GM19463 (cell line): ENCODE measurements at regions not wholly inside any gene's neighbourhood (a gene's known extent, or its start where the extent isn't known, plus 50 kb on each side); places are given as distances from the start of the nearest gene placed in this dataset.

Experiments
- ATAC-seq: cut with Tn5 transposase; IDR thresholded peaks from one replicate; pipeline ENCODE4 v1.9.1; 2021; ENCODE audit warnings: mild to moderate bottlenecking, moderate library complexity; ENCODE audit not compliant: unreplicated experiment

GRCh38 chr9:120151149-120151548 lies 428.8 kb downstream of the CDK5RAP2 start:
- ATAC-seq = no peak

DNA sequence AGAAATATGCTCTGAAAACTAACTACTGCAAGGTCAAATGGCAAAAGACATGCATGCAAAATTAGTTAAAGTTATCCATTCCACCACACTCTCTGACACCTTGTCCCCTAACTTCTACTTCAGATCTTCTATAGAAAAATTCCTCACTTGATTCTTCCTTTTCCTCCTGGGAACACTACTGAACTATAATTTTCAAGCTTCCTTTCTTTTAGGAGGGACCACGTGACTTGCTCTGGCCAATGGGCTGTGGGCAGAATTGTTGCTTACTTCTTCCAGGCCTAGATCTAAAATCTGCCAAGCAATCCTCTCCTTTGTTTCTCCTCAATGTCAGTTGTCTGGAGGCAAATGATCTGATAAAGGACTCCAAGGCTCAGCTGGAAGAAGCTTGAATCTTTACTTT lies 441.0 kb downstream of the CDK5RAP2 start:
- no peak for ATAC-seq

GRCh38 chr9:120137186-120137840 lies 442.7 kb downstream of the CDK5RAP2 start:
- no peak for ATAC-seq

- ATAC-seq = no peak
These were observed 443.3 kb downstream of the CDK5RAP2 start for GRCh38 chr9:120136696-120137095.

- ATAC-seq = no peak
These were observed 462.9 kb downstream of the CDK5RAP2 start for GRCh38 chr9:120117081-120117480.

GRCh38 chr9:120110520-120110919 lies 469.4 kb downstream of the CDK5RAP2 start:
- ATAC-seq = no peak

DNA sequence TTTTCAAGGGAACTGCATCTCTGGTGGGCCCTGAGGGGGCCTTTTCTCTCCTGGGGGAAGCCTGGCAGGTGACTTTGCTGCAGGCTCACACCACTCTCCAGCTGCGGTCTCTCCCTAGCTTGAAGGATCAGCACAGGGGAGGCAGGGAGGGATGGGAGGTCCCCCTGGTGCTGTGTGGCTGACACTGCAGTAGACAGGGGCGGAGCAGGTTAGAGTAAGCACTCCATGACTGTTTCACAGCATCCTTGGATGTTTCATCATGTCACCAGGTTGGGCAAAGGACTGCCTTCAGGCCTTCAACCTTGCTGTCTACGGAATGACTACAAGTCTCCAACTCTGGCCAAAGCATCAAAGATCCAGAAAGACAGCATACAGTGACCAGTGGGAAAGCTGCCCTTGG lies 470.7 kb downstream of the CDK5RAP2 start:
- ATAC-seq = no peak

GRCh38 chr9:120107138-120107537 lies 472.8 kb downstream of the CDK5RAP2 start:
- no peak for ATAC-seq

DNA sequence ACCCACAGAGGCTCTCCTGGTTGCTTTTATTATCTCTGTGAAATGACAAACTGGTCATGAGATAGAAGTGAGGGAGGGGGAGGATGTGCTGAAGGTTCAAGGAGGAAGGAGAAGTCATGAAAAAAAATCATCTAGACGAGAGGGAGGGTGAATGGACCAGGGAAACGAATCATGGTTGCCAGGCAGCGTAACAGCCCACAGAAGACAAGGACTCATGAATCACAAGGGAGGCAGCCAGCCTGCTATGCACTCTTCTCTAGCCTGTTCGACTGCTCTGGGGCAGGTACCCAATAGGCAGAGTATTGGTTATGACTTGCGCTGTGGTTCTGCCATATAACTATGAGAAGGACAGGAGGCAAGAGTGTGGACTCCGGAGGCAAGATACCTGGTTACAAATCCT lies 475.2 kb downstream of the CDK5RAP2 start:
- no peak for ATAC-seq

DNA sequence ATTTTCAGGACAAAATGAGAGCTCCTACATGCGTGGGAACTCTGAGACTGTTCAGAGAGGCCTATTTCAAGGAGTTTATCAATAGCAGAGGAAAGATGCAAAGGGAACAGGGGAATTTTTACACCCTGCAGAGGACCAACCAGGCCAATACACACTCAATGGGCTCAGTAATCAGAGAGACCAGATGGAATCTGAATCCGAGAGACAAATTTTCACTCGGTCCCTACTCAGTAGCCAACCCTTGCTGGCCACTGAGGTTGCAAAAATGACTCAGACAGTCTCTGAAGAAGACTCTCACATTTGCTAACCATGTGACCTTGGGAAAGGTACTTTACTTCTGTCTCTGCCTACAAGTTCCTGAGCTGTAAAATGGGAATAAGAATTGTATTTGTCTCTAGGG lies 479.4 kb downstream of the CDK5RAP2 start:
- no peak for ATAC-seq

- ATAC-seq = no peak
These were observed 480.9 kb downstream of the CDK5RAP2 start for GRCh38 chr9:120099065-120099464.

GRCh38 chr9:120098584-120098983 lies 481.4 kb downstream of the CDK5RAP2 start:
- no peak for ATAC-seq

- no peak for ATAC-seq
These were observed 488.8 kb downstream of the CDK5RAP2 start for GRCh38 chr9:120091206-120091605.

DNA sequence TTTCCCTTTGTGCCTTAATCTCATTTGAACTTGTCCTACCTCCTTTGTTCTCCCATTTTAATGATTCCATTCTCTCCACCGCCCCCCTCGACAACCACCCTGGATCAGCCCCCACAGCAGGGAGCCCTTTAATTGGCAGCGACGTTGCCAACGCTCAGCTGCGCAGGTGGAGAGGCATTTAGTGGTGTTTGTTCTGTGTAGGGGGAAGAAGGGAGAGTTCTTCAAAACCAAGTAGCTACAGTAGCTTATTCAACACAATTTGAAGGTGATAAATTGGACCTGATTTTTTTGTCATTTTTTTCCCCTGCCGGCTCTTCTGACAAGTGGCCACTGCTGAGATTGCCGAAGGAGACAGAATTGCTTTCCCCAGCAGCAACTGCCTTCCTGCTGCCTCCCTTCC lies 499.1 kb downstream of the CDK5RAP2 start:
- no peak for ATAC-seq

DNA sequence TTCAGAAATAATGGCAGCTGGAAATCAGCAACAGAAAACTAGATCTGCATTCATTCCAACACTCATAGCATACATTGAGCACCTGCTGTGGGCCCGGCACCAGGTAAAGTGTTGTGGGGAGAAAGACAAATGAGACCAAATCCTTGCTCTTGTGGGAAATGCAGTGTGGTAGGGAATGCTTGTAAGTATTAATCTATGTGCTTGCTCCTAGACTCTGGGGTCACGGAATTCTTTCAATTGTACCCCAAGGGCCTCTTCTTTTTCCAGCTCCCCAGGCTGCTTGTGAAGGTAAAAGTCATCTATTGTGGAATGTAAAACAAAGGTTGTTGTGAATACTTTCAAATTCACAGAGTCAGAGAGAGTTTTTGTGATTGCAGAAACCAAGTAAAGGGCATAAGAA lies 501.9 kb downstream of the CDK5RAP2 start:
- ATAC-seq = no peak

DNA sequence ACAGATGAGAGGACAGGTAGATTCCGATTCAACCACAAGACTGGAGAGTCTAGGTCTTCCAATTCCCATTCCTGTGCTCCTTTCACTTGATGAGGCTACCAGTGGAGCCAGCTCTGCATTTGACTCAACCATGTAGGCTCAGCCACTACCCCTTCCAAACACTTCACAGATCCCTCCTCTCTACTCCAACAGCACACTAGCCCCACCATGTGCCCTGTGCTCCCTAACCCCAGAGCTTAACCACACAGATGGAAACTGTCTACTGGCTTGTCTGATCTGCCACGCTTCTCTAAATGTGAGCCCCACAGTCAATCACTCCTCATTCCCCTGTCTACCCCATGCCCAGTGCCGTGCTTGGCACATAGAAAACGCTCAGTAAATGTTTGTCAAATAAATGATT lies 508.2 kb downstream of the CDK5RAP2 start:
- no peak for ATAC-seq

- no peak for ATAC-seq
These were observed 513.7 kb downstream of the CDK5RAP2 start for GRCh38 chr9:120066315-120066714.

GRCh38 chr9:120065151-120065550 lies 514.8 kb downstream of the CDK5RAP2 start:
- ATAC-seq = no peak

GRCh38 chr9:120045011-120045410 lies 535.0 kb downstream of the CDK5RAP2 start:
- ATAC-seq = no peak

- no peak for ATAC-seq
These were observed 536.5 kb downstream of the CDK5RAP2 start for GRCh38 chr9:120043448-120043847.

GRCh38 chr9:120040896-120041295 lies 539.1 kb downstream of the CDK5RAP2 start:
- no peak for ATAC-seq

DNA sequence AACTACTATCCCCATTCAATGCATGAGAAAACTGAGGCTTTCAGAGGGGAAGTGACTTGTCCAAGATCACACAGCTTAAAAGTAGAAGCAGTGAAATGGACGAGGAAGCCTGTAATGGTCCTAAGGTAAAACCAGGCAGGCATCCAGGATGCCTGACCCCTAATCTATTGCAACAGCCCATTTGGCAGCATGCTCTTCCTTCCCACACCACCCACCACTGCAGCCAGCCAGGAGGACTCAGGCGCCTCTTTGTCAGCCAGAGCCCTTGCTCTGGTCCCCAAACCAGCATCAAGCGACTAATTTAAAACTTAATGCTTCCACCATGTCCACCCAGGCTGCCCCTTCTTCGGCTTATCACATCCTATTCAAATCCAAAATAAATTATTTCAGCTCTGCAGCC lies 541.6 kb downstream of the CDK5RAP2 start:
- ATAC-seq = no peak

DNA sequence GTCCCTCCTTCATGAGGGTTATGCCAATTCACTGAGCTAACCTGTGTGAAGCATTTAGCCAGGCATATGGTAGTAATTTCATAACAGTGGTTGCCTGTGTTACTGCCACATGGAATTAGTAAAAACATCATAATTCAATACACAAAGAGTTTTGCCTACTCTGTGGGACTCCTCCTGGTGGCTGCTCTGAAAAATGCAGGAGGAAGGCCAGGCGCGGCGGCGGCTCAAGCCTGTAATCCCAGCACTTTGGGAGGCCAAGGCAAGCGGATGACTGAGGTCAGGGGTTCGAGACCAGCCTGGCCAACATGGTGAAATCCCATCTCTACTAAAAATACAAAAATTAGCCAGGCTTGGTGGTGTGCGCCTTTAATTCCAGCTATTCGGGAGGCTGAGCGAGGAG lies 547.3 kb downstream of the CDK5RAP2 start:
- no peak for ATAC-seq
